Fibroblast of villous mesenchyme (primary cell): ENCODE measurements at regions not wholly inside any gene's neighbourhood (a gene's known extent, or its start where the extent isn't known, plus 50 kb on each side); places are given as distances from the start of the nearest gene placed in this dataset.

Source experiments
- DNase-seq: peaks from one replicate; pipeline ENCODE4 v3.0.0-alpha.2; 2010; ENCODE audit warnings: low read depth
- H3K4me3 ChIP-seq: 2 replicates; pipeline ENCODE4 v1.5.1; 2011; ENCODE audit warnings: low read depth, mild to moderate bottlenecking, low read length
- TF ChIP-seq, protein P1 (sequence below): IDR thresholded peaks from 2 replicates; pipeline ENCODE4 v1.5.1; 2012; ENCODE audit warnings: low read depth, mild to moderate bottlenecking, low read length; ENCODE audit not compliant: insufficient read depth

GRCh38 chr13:109592770-109593169 is 193.6 kb downstream of the IRS2 start:
- no peak overlapping the region for H3K4me3 ChIP-seq
- DNase-seq, result no peak
- TF ChIP-seq, protein P1, sequence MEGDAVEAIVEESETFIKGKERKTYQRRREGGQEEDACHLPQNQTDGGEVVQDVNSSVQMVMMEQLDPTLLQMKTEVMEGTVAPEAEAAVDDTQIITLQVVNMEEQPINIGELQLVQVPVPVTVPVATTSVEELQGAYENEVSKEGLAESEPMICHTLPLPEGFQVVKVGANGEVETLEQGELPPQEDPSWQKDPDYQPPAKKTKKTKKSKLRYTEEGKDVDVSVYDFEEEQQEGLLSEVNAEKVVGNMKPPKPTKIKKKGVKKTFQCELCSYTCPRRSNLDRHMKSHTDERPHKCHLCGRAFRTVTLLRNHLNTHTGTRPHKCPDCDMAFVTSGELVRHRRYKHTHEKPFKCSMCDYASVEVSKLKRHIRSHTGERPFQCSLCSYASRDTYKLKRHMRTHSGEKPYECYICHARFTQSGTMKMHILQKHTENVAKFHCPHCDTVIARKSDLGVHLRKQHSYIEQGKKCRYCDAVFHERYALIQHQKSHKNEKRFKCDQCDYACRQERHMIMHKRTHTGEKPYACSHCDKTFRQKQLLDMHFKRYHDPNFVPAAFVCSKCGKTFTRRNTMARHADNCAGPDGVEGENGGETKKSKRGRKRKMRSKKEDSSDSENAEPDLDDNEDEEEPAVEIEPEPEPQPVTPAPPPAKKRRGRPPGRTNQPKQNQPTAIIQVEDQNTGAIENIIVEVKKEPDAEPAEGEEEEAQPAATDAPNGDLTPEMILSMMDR, result no peak

GRCh38 chr13:109587689-109588088 is 198.7 kb downstream of the IRS2 start:
- DNase-seq, result no peak
- TF ChIP-seq, protein P1, result no peak
- no peak overlapping the region for H3K4me3 ChIP-seq

- TF ChIP-seq, protein P1, result no peak
- no peak overlapping the region for H3K4me3 ChIP-seq
- DNase-seq, result no peak
Measured at GRCh38 chr13:109586509-109587346, 199.7 kb downstream of the IRS2 start.

DNA sequence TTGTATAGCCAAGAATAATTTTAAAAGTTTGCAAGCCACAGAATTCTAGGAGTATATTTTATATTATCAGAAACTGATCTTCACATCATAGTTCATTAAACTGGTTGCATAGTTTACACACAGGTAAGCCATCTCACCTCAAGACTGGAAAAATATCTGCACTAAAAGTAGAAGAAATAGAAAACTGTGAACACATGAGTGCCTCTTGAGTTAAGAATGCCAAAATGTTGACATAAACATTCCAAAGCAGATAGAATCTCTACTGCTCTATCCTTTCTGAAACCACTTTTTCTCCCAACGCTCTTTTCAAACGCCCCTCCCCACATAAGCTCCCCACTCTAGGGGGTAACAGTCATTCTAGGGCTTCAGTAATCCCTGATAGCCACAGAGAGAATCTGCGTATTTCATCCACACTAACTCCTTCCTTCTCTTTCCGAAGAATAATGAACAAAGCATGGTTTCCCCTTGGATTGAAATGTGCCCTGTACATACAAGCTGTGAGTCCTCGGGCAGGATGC is 201.5 kb downstream of the IRS2 start:
- no peak for DNase-seq
- H3K4me3 ChIP-seq, result no peak overlapping the region
- TF ChIP-seq, protein P1, result no peak

DNA sequence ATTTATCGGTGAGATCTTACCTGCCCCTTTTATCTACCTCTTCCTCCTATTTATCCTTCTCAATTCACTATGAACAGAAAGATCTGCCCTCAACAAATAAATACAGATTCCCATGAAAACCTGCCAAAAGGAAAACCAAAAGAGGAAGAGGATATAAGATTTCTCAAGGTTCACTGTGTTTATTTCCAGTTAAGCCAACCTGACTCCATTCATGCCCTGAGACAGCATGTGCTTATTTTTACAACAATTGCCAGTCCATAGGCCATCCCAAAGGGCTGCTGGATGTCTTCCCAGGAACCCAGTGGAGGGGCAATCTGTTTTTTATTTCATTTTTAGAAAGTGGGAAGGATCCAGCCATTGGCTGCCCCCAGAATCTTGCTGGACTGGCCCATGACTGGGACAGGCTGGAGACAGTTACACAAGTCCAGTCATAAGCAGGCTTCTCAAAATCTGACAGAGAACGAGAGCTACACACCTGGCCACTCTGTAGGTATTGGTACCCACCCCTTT is 209.1 kb downstream of the IRS2 start:
- TF ChIP-seq, protein P1, result no peak
- no peak for DNase-seq
- H3K4me3 ChIP-seq, result no peak overlapping the region

GRCh38 chr13:109576331-109576813 is 210.0 kb downstream of the IRS2 start:
- H3K4me3 ChIP-seq, result no peak overlapping the region
- TF ChIP-seq, protein P1, result no peak
- no peak for DNase-seq

GRCh38 chr13:109575821-109576220 is 210.6 kb downstream of the IRS2 start:
- no peak for DNase-seq
- H3K4me3 ChIP-seq, result no peak overlapping the region
- TF ChIP-seq, protein P1, result no peak
